ENCODE measurements at regions not wholly inside any gene's neighbourhood (a gene's known extent, or its start where the extent isn't known, plus 50 kb on each side); places are given as distances from the start of the nearest gene placed in this dataset.

GRCh38 chr9:3762076-3762475, 236.3 kb upstream of the RFX3 start:
- H3K27ac ChIP-seq: no peak overlapping the region
- 61% methylated on average over 3 of the region's 3 CpGs for WGBS (ENCODE audit: missing lambda C conversion rate)
- no peak overlapping the region for H3K4me2 ChIP-seq
- ATAC-seq (no peak), FAIRE-seq (no peak), DNase-seq (ENCODE audit: low read depth in 1 of 2, low spot score in 1 of 2) (no peak)
- POLR2A ChIA-PET: no interaction called here
- CTCF ChIA-PET: no interaction called here
- TF ChIP-seq PBX3 (IDR thresholded peaks at IDR 0.05) (no peak), RFX5 (IDR thresholded peaks at IDR 0.05) (no peak), EHF (CRISPR knock-in tag; IDR thresholded peaks at IDR 0.05) (no peak), REST (IDR thresholded peaks at IDR 0.05) (no peak), BCL3 (IDR thresholded peaks at IDR 0.05) (no peak), RCOR1 (IDR thresholded peaks at IDR 0.05; ENCODE audit: low read depth, low read length) (no peak)
- H3K4me1 ChIP-seq: peaks cover 19% of the 10 kb centered on the region
- H3K4me3 ChIP-seq: no peak overlapping the region
- no peaks in the 10 kb centered on the region for H3K9me3 ChIP-seq

- Histone ChIP-seq H3K4me2 (peak overlapping the region; percentile 66), H3K4me1 (peaks cover 19% of the 10 kb centered on the region), H3K9me3 (no peaks in the 10 kb centered on the region), H3K4me3 (no peak overlapping the region), H3K27ac (peak overlapping the region; percentile 38 to 42; a peak in 4 of 6 replicates)
- DNase-seq (ENCODE audit: low read depth in 1 of 2, low spot score in 1 of 2): peak in 1 of 2 experiments; percentile 24
- ChIA-PET CTCF (interaction anchor here (0.9 to 1.4 kb wide), 7 partner anchors 12 to 278 kb away, joined by 3 to 6 read pairs (median 3); no protein-coding TSS in a partner anchor), POLR2A (interaction anchor here (0.6 kb wide), 1 partner anchor 916 kb away, joined by 3 read pairs; the partner anchor contains the start of gene PUM3)
- no peak for TF ChIP-seq HOXA7 (CRISPR knock-in tag; IDR thresholded peaks at IDR 0.05)
- no peak for TF ChIP-seq RCOR1 (IDR thresholded peaks at IDR 0.05; ENCODE audit: low read depth, low read length)
- TF ChIP-seq RNF2 (IDR thresholded peaks at IDR 0.05; ENCODE audit: borderline replicate concordance, low read depth): no peak
- TF ChIP-seq MAX (IDR thresholded peaks at IDR 0.05): no peak
- TF ChIP-seq ELK1 (IDR thresholded peaks at IDR 0.05; ENCODE audit: low read depth, low read length): no peak
- TF ChIP-seq JUN (IDR thresholded peaks at IDR 0.05): no peak
- no peak for TF ChIP-seq CHD4 (IDR thresholded peaks at IDR 0.05; ENCODE audit: borderline replicate concordance)
- no peak for TF ChIP-seq PBX3 (IDR thresholded peaks at IDR 0.05)
- TF ChIP-seq CBX2 (IDR thresholded peaks at IDR 0.05; ENCODE audit: borderline replicate concordance, low read depth): no peak
- peak; percentile 72 to 76; a peak in 5 of 6 replicates for ATAC-seq
- no peak for FAIRE-seq
- 32% methylated on average over 4 of the region's 4 CpGs for WGBS (ENCODE audit: missing lambda C conversion rate)
Measured at GRCh38 chr9:3760031-3760430, 234.2 kb upstream of the RFX3 start.
